Stimulated activated CD8-positive, alpha-beta memory T cell treated with anti-CD3 and anti-CD28 coated beads, Interleukin-2, amount 100 ng/mL, for 48 hours (primary cell): ENCODE measurements at regions not wholly inside any gene's neighbourhood (a gene's known extent, or its start where the extent isn't known, plus 50 kb on each side); places are given as distances from the start of the nearest gene placed in this dataset.
"Not testable (repeated sequence)": the region's sequence is repeated elsewhere in the genome, so short reads cannot be mapped to it uniquely, and the experiment has no call there.

Experiments
- DNase-seq, 2 donors: peaks; one replicate each; pipeline ENCODE4 v3.0.0-alpha.2; 2020; ENCODE audit warnings: low read depth in 2 of 2

GRCh38 chr6:30832864-30833263, 51.5 kb upstream of the DDR1 start:
- DNase-seq: no peak

GRCh38 chr6:30830438-30830837, 53.9 kb upstream of the DDR1 start:
- DNase-seq: no peak

- DNase-seq: no peak
Measured at GRCh38 chr6:30829639-30830255, 54.6 kb upstream of the DDR1 start.

GRCh38 chr6:30829033-30829432, 55.3 kb upstream of the DDR1 start:
- no peak for DNase-seq

- peak; percentile 72 to 76 for DNase-seq
Measured at GRCh38 chr6:30828027-30828962, 56.0 kb upstream of the DDR1 start.

- DNase-seq: no peak
Measured at GRCh38 chr6:30826961-30827342, 57.4 kb upstream of the DDR1 start.

- no peak for DNase-seq
Measured at GRCh38 chr6:30824698-30825097, 59.6 kb upstream of the DDR1 start.

- DNase-seq: no peak
Measured at GRCh38 chr6:30823534-30823865, 60.8 kb upstream of the DDR1 start.

GRCh38 chr6:30821862-30822784, 62.2 kb upstream of the DDR1 start:
- no peak for DNase-seq

GRCh38 chr6:30820193-30820592, 64.1 kb upstream of the DDR1 start:
- DNase-seq: no peak

GRCh38 chr6:30819297-30819917, 64.9 kb upstream of the DDR1 start:
- peak in 1 of 2 donors; percentile 60 for DNase-seq

GRCh38 chr6:30818391-30818841, 65.9 kb upstream of the DDR1 start:
- DNase-seq: no peak

- no peak for DNase-seq
Measured at GRCh38 chr6:30816791-30817739, 67.3 kb upstream of the DDR1 start.

GRCh38 chr6:30816296-30816695, 68.0 kb upstream of the DDR1 start:
- not testable (repeated sequence) for DNase-seq

- DNase-seq: peak in 1 of 2 donors; percentile 48
Measured at GRCh38 chr6:30815041-30815742, 69.1 kb upstream of the DDR1 start.

- peak in 1 of 2 donors; percentile 42 for DNase-seq
Measured at GRCh38 chr6:30814146-30815040, 69.9 kb upstream of the DDR1 start.

GRCh38 chr6:30813631-30814145, 69.3 kb upstream of the IER3 start:
- no peak for DNase-seq

GRCh38 chr6:30810813-30811339, 66.5 kb upstream of the IER3 start:
- peak; percentile 63 to 77 for DNase-seq
